ENCODE measurements at regions not wholly inside any gene's neighbourhood (a gene's known extent, or its start where the extent isn't known, plus 50 kb on each side); places are given as distances from the start of the nearest gene placed in this dataset.

DNA sequence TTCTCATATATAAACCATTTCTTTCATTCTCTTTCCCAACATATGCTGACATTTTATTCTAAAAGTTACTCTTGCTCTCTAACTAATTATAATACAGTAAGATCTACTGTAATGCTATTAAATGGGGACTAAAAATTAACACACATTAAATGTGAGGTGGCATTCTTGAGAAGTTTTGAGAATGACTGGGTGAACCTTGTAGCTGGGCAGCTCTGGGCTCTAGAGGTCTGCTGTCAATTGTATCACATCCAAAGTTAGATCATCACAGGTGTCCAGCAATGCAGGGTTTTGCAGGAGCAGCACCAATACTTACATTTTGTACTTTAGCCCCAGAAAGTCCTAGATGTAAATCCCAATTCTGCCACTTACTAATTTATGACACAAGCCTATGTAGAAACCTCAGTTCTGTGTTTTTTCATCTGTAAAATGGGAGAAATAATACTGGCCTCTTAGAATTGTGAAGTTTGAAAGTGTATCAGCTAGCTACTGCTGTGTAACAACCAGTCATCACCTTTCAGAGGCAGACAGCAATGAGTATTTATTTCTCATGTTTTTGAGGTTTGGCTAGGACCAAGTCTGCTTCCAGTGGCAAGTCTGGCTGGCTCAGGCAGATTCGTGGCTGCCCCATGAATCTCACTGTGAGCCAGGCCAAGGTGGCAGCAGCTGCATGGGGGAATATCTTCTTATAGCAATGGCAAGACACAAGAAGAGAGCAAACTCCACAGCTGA lies 79.6 kb upstream of the EMX2 start:
- Histone ChIP-seq H3K79me2 (ENCODE audit: low read length) (no peaks in the 10 kb centered on the region), H3K9ac (ENCODE audit: low read length) (no peak overlapping the region), H3K9me3 (ENCODE audit: low read length) (no peaks in the 10 kb centered on the region), H3K9me2 (replicated peaks; ENCODE audit: insufficient read depth, low read length) (no peaks in the 10 kb centered on the region), H3K4me3 (ENCODE audit: low read length) (no peak overlapping the region), H3K4me1 (ENCODE audit: low read length) (no peaks in the 10 kb centered on the region), H4K20me1 (ENCODE audit: insufficient read depth, low read depth, low read length) (no peaks in the 10 kb centered on the region), H3K36me3 (ENCODE audit: insufficient read depth, low read length) (no peaks in the 10 kb centered on the region), H3K27ac (ENCODE audit: low read length) (no peak overlapping the region), H3K4me2 (ENCODE audit: low read depth, low read length, poor library complexity, severe bottlenecking) (no peak overlapping the region), H2AFZ (ENCODE audit: low read length) (no peak overlapping the region), H3K27me3 (ENCODE audit: low read length) (peaks cover 2% of the 10 kb centered on the region; the same call in 1 of the 2 replicates)
- DNase-seq: no peak

DNA sequence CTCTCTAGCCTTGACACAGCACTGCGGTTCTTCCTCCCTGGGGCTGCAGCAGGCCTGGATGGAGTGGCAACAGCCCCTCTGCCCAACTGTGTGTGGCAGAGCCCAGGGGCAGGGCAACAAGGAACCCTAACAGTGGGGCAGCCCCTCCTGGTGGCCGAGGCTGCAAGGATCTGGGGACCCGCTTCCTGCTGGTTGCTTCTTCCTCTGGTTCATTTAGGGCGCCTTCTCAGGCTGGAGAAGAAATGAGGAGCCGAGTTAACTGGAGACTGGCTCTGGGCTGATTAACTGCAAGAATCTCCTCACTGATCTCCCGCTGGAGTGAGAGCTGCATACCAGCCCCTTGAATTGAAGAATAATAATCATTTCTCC lies 80.1 kb upstream of the EMX2 start:
- Histone ChIP-seq H3K27me3 (ENCODE audit: low read length) (peaks cover 2% of the 10 kb centered on the region; the same call in 1 of the 2 replicates), H3K4me3 (ENCODE audit: low read length) (no peak overlapping the region), H2AFZ (ENCODE audit: low read length) (no peak overlapping the region), H3K79me2 (ENCODE audit: low read length) (no peaks in the 10 kb centered on the region), H3K4me2 (ENCODE audit: low read depth, low read length, poor library complexity, severe bottlenecking) (no peak overlapping the region), H3K9me3 (ENCODE audit: low read length) (no peaks in the 10 kb centered on the region), H3K27ac (ENCODE audit: low read length) (no peak overlapping the region), H3K9me2 (replicated peaks; ENCODE audit: insufficient read depth, low read length) (no peaks in the 10 kb centered on the region), H4K20me1 (ENCODE audit: insufficient read depth, low read depth, low read length) (no peaks in the 10 kb centered on the region), H3K4me1 (ENCODE audit: low read length) (no peaks in the 10 kb centered on the region), H3K9ac (ENCODE audit: low read length) (no peak overlapping the region), H3K36me3 (ENCODE audit: insufficient read depth, low read length) (no peaks in the 10 kb centered on the region)
- peak; percentile 64 for DNase-seq

DNA sequence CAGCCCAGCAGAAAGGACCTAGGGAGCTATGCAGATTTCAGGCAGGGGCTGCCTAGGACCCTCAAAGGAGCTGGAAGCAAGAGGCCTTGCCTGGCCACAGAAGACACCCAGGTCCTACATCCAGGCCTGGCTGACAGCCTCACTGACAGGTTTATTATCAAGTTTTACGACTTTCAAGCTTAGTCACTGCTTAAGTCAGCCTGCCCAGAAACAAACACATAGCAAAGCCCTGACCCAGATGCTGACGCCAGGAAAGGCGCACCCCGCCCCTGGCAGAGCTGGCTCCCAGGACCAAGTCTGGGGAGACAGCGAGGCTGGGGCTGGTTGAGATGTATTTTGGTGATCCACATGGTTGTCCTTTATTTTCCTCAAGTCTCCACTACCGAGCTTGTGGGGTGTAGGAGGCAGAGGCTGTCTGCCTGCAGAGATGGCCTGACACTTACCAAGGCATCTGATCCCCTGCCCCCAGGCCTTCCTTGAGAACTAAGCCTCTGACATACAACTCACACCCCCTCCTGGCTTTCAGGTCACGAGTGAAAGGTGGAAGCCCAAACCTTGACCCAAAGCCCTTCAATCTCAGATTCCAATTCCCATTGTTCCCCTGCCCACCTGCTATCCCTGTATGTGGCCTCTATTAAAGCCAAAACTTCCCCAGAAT lies 80.7 kb upstream of the EMX2 start:
- H3K36me3 ChIP-seq (ENCODE audit: insufficient read depth, low read length): no peaks in the 10 kb centered on the region
- H3K79me2 ChIP-seq (ENCODE audit: low read length): no peaks in the 10 kb centered on the region

DNA sequence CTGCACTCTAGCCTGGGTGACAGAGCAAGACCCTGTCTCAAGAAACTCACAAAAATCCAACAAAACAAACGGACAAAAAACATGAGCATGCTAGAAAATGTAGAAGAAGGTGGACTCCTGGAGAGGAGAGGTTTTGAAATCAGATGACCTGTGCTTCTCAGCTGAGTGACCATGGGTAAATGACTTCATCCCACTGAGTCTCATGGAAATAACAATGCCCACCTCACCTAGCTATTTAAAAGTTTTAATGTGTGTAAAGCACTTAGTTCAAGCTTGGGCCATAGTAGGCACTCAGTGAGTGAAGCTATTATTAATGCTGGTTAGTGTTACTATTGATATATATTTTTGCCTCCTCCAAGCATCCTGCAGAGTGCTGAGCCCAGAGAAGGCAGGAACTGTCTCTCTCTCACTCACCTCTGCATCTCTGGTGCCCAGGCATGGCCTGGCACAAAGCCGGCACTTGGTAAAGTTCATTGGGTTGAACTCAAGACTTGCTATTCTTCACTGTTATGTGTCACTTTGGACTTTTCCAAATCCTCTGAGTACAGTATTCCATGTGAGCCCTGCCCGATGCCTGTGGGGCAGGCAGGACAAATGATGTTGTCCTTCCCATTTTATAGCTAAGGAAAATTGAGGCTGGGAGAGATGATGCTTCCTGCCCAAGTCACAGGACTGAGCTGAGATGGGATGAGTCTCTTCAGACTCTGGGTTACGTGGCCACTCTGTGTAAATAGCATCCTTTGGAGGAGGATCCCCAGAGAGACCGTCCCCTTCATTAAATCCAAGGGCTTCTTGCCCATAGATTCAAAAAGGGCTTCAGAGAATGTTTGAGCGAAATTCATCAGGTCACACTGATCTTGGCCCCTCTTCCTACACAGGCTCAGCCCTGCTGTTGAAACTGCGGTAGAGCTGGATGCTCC lies 81.4 kb upstream of the EMX2 start:
- no peak overlapping the region for H3K4me2 ChIP-seq (ENCODE audit: low read depth, low read length, poor library complexity, severe bottlenecking)
- no peaks in the 10 kb centered on the region for H3K4me1 ChIP-seq (ENCODE audit: low read length)
- no peak for DNase-seq
- H3K4me3 ChIP-seq (ENCODE audit: low read length): no peak overlapping the region
- H2AFZ ChIP-seq (ENCODE audit: low read length): no peak overlapping the region
- peaks cover 2% of the 10 kb centered on the region; the same call in 1 of the 2 replicates for H3K27me3 ChIP-seq (ENCODE audit: low read length)
- H3K27ac ChIP-seq (ENCODE audit: low read length): no peak overlapping the region
- no peaks in the 10 kb centered on the region for H4K20me1 ChIP-seq (ENCODE audit: insufficient read depth, low read depth, low read length)
- no peaks in the 10 kb centered on the region for H3K9me3 ChIP-seq (ENCODE audit: low read length)
- no peak overlapping the region for H3K9ac ChIP-seq (ENCODE audit: low read length)
- H3K36me3 ChIP-seq (ENCODE audit: insufficient read depth, low read length): no peaks in the 10 kb centered on the region
- H3K79me2 ChIP-seq (ENCODE audit: low read length): no peaks in the 10 kb centered on the region
- H3K9me2 ChIP-seq (replicated peaks; ENCODE audit: insufficient read depth, low read length): no peaks in the 10 kb centered on the region

More for the DNA sequence above, 80.7 kb upstream of the EMX2 start:
- H4K20me1 ChIP-seq (ENCODE audit: insufficient read depth, low read depth, low read length): no peaks in the 10 kb centered on the region
- H3K9ac ChIP-seq (ENCODE audit: low read length): no peak overlapping the region
- H2AFZ ChIP-seq (ENCODE audit: low read length): no peak overlapping the region
- H3K9me3 ChIP-seq (ENCODE audit: low read length): no peaks in the 10 kb centered on the region
- H3K27me3 ChIP-seq (ENCODE audit: low read length): peaks cover 2% of the 10 kb centered on the region; the same call in 1 of the 2 replicates
- DNase-seq: no peak
- H3K27ac ChIP-seq (ENCODE audit: low read length): no peak overlapping the region
- no peaks in the 10 kb centered on the region for H3K9me2 ChIP-seq (replicated peaks; ENCODE audit: insufficient read depth, low read length)
- no peaks in the 10 kb centered on the region for H3K4me1 ChIP-seq (ENCODE audit: low read length)
- no peak overlapping the region for H3K4me3 ChIP-seq (ENCODE audit: low read length)
- H3K4me2 ChIP-seq (ENCODE audit: low read depth, low read length, poor library complexity, severe bottlenecking): no peak overlapping the region

DNA sequence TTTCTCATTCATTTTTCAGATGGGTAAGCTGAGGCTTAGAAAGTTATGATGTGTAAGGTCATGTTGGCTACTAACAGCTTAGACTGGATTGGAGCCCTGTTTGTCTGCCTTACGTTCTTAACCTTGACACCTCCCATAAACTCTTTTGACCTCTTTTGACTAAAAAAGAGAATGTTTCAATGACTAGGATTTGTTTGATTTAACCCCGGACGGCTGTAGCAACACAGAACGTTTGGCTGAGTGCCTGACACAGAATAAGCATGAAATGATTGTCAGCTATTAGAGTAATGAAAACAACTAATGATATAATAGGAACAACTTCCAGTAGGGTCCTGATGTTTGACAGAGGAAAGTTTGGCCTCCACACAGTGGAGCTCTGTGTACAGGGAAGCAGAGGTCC lies 83.3 kb upstream of the PDZD8 start:
- Histone ChIP-seq H2AFZ (ENCODE audit: low read length) (no peak overlapping the region), H3K4me1 (ENCODE audit: low read length) (no peaks in the 10 kb centered on the region), H4K20me1 (ENCODE audit: insufficient read depth, low read depth, low read length) (no peaks in the 10 kb centered on the region), H3K4me3 (ENCODE audit: low read length) (no peak overlapping the region), H3K79me2 (ENCODE audit: low read length) (no peaks in the 10 kb centered on the region), H3K27me3 (ENCODE audit: low read length) (peaks cover 2% of the 10 kb centered on the region; the same call in 1 of the 2 replicates), H3K27ac (ENCODE audit: low read length) (no peak overlapping the region), H3K4me2 (ENCODE audit: low read depth, low read length, poor library complexity, severe bottlenecking) (no peak overlapping the region), H3K9me2 (replicated peaks; ENCODE audit: insufficient read depth, low read length) (no peaks in the 10 kb centered on the region), H3K9ac (ENCODE audit: low read length) (no peak overlapping the region), H3K9me3 (ENCODE audit: low read length) (no peaks in the 10 kb centered on the region), H3K36me3 (ENCODE audit: insufficient read depth, low read length) (no peaks in the 10 kb centered on the region)
- DNase-seq: no peak

DNA sequence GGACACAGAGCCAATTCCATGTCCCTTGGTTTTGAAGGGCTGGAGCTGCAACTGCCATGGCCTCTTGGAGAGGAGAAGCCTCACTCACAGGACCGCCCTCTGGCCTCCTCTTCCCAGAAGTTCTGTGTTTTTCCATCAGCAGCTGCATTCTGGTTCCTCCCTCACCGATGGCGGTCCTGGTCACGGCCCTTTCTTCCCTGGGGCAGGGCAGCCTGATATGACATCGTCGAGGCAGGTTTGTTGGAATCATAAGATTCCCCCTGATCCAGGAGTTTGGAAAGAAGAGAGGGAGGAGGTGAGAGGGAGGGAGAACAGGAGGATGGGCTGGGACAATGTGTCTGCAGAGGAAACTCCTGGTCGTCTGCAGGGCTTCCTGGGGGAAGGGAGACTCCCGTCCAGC lies 82.7 kb upstream of the PDZD8 start:
- H3K4me1 ChIP-seq (ENCODE audit: low read length): no peaks in the 10 kb centered on the region
- no peaks in the 10 kb centered on the region for H3K9me3 ChIP-seq (ENCODE audit: low read length)
- H3K27me3 ChIP-seq (ENCODE audit: low read length): no peaks in the 10 kb centered on the region; the same call in 1 of the 2 replicates
- H3K36me3 ChIP-seq (ENCODE audit: insufficient read depth, low read length): no peaks in the 10 kb centered on the region
- no peak overlapping the region for H3K27ac ChIP-seq (ENCODE audit: low read length)
- no peak for DNase-seq
- no peak overlapping the region for H2AFZ ChIP-seq (ENCODE audit: low read length)
- no peak overlapping the region for H3K4me2 ChIP-seq (ENCODE audit: low read depth, low read length, poor library complexity, severe bottlenecking)
- H3K9me2 ChIP-seq (replicated peaks; ENCODE audit: insufficient read depth, low read length): no peaks in the 10 kb centered on the region
- H3K4me3 ChIP-seq (ENCODE audit: low read length): no peak overlapping the region
- H4K20me1 ChIP-seq (ENCODE audit: insufficient read depth, low read depth, low read length): no peaks in the 10 kb centered on the region
- no peaks in the 10 kb centered on the region for H3K79me2 ChIP-seq (ENCODE audit: low read length)
- H3K9ac ChIP-seq (ENCODE audit: low read length): no peak overlapping the region

DNA sequence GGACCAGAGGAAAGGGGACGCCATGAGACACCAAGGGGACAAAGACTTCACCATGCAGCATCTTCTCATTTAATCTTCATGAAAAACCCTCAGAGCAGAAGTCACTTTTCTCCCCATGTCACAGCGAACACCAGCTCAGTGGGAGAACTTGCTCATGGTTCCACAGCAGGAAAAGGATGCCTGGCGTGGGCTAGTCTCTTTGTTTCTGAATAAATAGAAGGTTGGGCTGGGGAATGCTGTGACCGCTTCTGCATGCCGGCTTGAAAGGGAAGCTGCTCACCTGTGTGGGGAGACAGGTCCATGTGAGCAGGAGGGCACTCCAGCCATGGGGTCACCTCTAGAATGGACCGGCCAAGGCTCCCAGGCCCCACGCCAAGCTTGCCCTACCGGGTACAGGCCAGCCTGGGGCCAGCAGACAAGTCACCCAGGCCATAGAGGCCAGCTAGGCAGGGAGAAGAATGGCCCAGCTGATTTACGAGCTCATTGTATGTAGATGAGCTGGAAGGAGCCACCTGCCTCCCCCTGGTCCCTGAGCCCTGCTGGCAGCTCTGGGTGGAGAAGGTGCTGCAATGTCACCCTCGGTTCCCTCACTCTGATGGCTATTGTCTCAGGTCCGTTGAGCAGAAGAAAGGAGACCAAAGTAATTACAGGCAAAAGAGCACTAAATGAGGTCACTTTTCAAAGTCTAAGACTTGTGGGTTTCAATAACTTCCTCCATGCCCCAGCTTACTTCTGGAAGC lies 82.0 kb upstream of the PDZD8 start:
- Histone ChIP-seq H3K27me3 (ENCODE audit: low read length) (peaks cover 2% of the 10 kb centered on the region; the same call in 1 of the 2 replicates), H3K27ac (ENCODE audit: low read length) (no peak overlapping the region), H3K36me3 (ENCODE audit: insufficient read depth, low read length) (no peaks in the 10 kb centered on the region), H3K9ac (ENCODE audit: low read length) (no peak overlapping the region), H4K20me1 (ENCODE audit: insufficient read depth, low read depth, low read length) (no peaks in the 10 kb centered on the region), H3K79me2 (ENCODE audit: low read length) (no peaks in the 10 kb centered on the region), H3K4me2 (ENCODE audit: low read depth, low read length, poor library complexity, severe bottlenecking) (no peak overlapping the region), H3K4me3 (ENCODE audit: low read length) (no peak overlapping the region), H3K9me2 (replicated peaks; ENCODE audit: insufficient read depth, low read length) (no peaks in the 10 kb centered on the region), H3K9me3 (ENCODE audit: low read length) (no peaks in the 10 kb centered on the region), H2AFZ (ENCODE audit: low read length) (no peak overlapping the region), H3K4me1 (ENCODE audit: low read length) (no peaks in the 10 kb centered on the region)
- no peak for DNase-seq
